Upper lobe of right lung (tissue), 1 donor: ENCODE measurements at regions not wholly inside any gene's neighbourhood (a gene's known extent, or its start where the extent isn't known, plus 50 kb on each side); places are given as distances from the start of the nearest gene placed in this dataset.

ENCODE experiments used
- ATAC-seq: fragments of 200-7000 bp; cut with Tn5 transposase; one replicate; pipeline ENCODE4 v1.9.1; 2020; ENCODE audit warnings: mild to moderate bottlenecking, moderate library complexity
- DNase-seq: peaks from one replicate; pipeline ENCODE4 v3.0.0-alpha.2; 2020
- H3K27ac ChIP-seq: fragments of 200-600 bp; one replicate; pipeline ENCODE4 v1.8.0; 2022
- H3K27me3 ChIP-seq: fragments of 200-600 bp; one replicate; pipeline ENCODE4 v1.8.0; 2022; ENCODE audit warnings: mild to moderate bottlenecking
- H3K36me3 ChIP-seq: fragments of 200-600 bp; one replicate; pipeline ENCODE4 v1.8.0; 2022
- H3K4me1 ChIP-seq: fragments of 200-600 bp; one replicate; pipeline ENCODE4 v1.8.0; 2022
- H3K4me3 ChIP-seq: fragments of 200-600 bp; one replicate; pipeline ENCODE4 v1.8.0; 2022; ENCODE audit warnings: mild to moderate bottlenecking
- H3K9me3 ChIP-seq: fragments of 200-600 bp; one replicate; pipeline ENCODE4 v1.8.0; 2022
- CTCF ChIP-seq: fragments of 200-600 bp; IDR thresholded peaks from one replicate; pipeline ENCODE4 v1.8.0; 2022; ENCODE audit warnings: antibody characterized with exemption
- intact Hi-C: fragments of 100-400 bp; cut with DNase I; formaldehyde crosslinking; loops from one replicate; pipeline ENCODE4 v1.11.0; 2022
- donor health status: DM: no; HTN: yes; CAD: no; lungs with severe emphysema.

- no peaks in the 10 kb centered on the region for H3K36me3 ChIP-seq
- DNase-seq (no peak), ATAC-seq (no peak)
- H3K9me3 ChIP-seq: no peaks in the 10 kb centered on the region
- H3K27ac ChIP-seq: no peak overlapping the region
- no peak for TF ChIP-seq CTCF
- no peaks in the 10 kb centered on the region for H3K4me1 ChIP-seq
- intact Hi-C loops: no loop called here
- H3K4me3 ChIP-seq: no peak overlapping the region
- H3K27me3 ChIP-seq: peaks cover 3% of the 10 kb centered on the region
Measured at GRCh38 chr13:27327633-27328032, 57.0 kb downstream of the RASL11A start.

GRCh38 chr13:27329210-27329609, 58.6 kb downstream of the RASL11A start:
- H3K4me3 ChIP-seq: no peak overlapping the region
- no peak for ATAC-seq
- H3K9me3 ChIP-seq: no peaks in the 10 kb centered on the region
- H3K27me3 ChIP-seq: peaks cover 3% of the 10 kb centered on the region
- H3K36me3 ChIP-seq: no peaks in the 10 kb centered on the region
- no peak overlapping the region for H3K27ac ChIP-seq
- no peak for DNase-seq
- H3K4me1 ChIP-seq: no peaks in the 10 kb centered on the region
- intact Hi-C loops: no loop called here
- no peak for TF ChIP-seq CTCF

- intact Hi-C loops: no loop called here
- ATAC-seq (no peak), DNase-seq (no peak)
- no peaks in the 10 kb centered on the region for H3K9me3 ChIP-seq
- no peak for TF ChIP-seq CTCF
- H3K27ac ChIP-seq: no peak overlapping the region
- peaks cover 6% of the 10 kb centered on the region for H3K27me3 ChIP-seq
- no peak overlapping the region for H3K4me3 ChIP-seq
- no peaks in the 10 kb centered on the region for H3K4me1 ChIP-seq
- no peaks in the 10 kb centered on the region for H3K36me3 ChIP-seq
Measured at GRCh38 chr13:27334774-27335435, 64.3 kb downstream of the RASL11A start.

- ATAC-seq (peak; percentile 18), DNase-seq (no peak)
- no peak for TF ChIP-seq CTCF
- H3K27me3 ChIP-seq: peaks cover 6% of the 10 kb centered on the region
- intact Hi-C loops: no loop called here
- H3K4me3 ChIP-seq: no peak overlapping the region
- H3K4me1 ChIP-seq: no peaks in the 10 kb centered on the region
- no peaks in the 10 kb centered on the region for H3K36me3 ChIP-seq
- H3K9me3 ChIP-seq: no peaks in the 10 kb centered on the region
- no peak overlapping the region for H3K27ac ChIP-seq
Measured at GRCh38 chr13:27336014-27336673, 65.5 kb downstream of the RASL11A start.

- H3K27ac ChIP-seq: no peak overlapping the region
- no peaks in the 10 kb centered on the region for H3K9me3 ChIP-seq
- DNase-seq: no peak
- no peaks in the 10 kb centered on the region for H3K4me1 ChIP-seq
- no peaks in the 10 kb centered on the region for H3K36me3 ChIP-seq
- H3K27me3 ChIP-seq: peaks cover 9% of the 10 kb centered on the region
- intact Hi-C loops: no loop called here
- no peak for ATAC-seq
- H3K4me3 ChIP-seq: no peak overlapping the region
- TF ChIP-seq CTCF: no peak
Measured at GRCh38 chr13:27338207-27338606, 67.6 kb downstream of the RASL11A start.
